GM19395 (cell line): ENCODE measurements at regions not wholly inside any gene's neighbourhood (a gene's known extent, or its start where the extent isn't known, plus 50 kb on each side); places are given as distances from the start of the nearest gene placed in this dataset.
"Not testable (repeated sequence)": the region's sequence is repeated elsewhere in the genome, so short reads cannot be mapped to it uniquely, and the experiment has no call there.

ENCODE experiments used
- ATAC-seq: cut with Tn5 transposase; IDR thresholded peaks from one replicate; pipeline ENCODE4 v1.9.1; 2021; ENCODE audit warnings: mild to moderate bottlenecking, moderate library complexity; ENCODE audit not compliant: unreplicated experiment

- no peak for ATAC-seq
Observed at GRCh38 chr21:14617871-14618270, 71.8 kb upstream of the SAMSN1 start.

- ATAC-seq, result no peak
Observed at GRCh38 chr21:14617040-14617393, 70.9 kb upstream of the SAMSN1 start.

- ATAC-seq, result no peak
Observed at GRCh38 chr21:14616380-14617039, 70.4 kb upstream of the SAMSN1 start.

- no peak for ATAC-seq
Observed at GRCh38 chr21:14615359-14615974, 69.4 kb upstream of the SAMSN1 start.

- no peak for ATAC-seq
Observed at GRCh38 chr21:14614287-14614686, 68.2 kb upstream of the SAMSN1 start.

GRCh38 chr21:14613486-14614224, 67.5 kb upstream of the SAMSN1 start:
- ATAC-seq, result no peak

- ATAC-seq, result not testable (repeated sequence)
Observed at GRCh38 chr21:14610119-14610518, 64.0 kb upstream of the SAMSN1 start.

GRCh38 chr21:14609274-14609673, 63.2 kb upstream of the SAMSN1 start:
- no peak for ATAC-seq

GRCh38 chr21:14607262-14607661, 61.1 kb upstream of the SAMSN1 start:
- ATAC-seq, result no peak

GRCh38 chr21:14603202-14603601, 57.1 kb upstream of the SAMSN1 start:
- ATAC-seq, result no peak

GRCh38 chr21:14602382-14602958, 56.4 kb upstream of the SAMSN1 start:
- peak; percentile 89 for ATAC-seq

- ATAC-seq, result no peak
Observed at GRCh38 chr21:14600569-14601297, 54.6 kb upstream of the SAMSN1 start.

- no peak for ATAC-seq
Observed at GRCh38 chr21:14598065-14598464, 52.0 kb upstream of the SAMSN1 start.
